ENCODE measurements at regions not wholly inside any gene's neighbourhood (a gene's known extent, or its start where the extent isn't known, plus 50 kb on each side); places are given as distances from the start of the nearest gene placed in this dataset.

DNA sequence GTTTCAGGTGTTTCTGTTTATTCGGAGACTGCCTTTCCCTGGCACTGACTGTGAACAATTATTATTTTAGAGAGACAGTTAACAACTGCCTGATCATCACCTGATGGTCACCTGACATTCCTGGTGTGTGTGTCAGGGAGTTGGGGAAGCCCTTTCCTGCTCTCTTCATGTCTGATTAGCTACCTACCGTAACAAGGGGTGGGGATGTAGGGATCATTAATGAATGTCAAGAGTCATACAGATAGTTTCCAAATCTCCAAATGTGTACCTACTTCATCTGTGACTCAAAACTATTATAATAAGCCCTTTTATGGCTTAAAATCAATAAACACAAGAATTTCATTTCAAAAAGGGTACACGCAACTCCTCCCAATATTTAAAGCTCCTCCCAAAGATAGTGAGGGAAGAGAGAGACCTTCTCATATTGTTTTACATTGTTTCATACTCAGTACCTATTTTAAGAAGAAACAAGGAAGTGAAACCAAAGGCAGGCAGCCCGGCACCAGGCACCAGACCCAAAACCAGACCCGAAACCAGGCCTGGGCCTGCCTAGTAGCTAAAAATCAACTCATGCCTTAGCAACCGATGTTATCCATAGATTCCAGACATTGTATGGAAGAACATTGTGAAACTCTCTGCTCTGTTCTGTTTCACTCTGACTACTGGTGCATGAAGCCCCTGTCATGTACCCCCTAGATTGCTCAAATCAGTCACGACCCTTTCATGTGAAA lies 844.9 kb upstream of the ALCAM start:
- TF ChIP-seq ZFP3 (CRISPR knock-in tag; IDR thresholded peaks at IDR 0.05) (no peak), PATZ1 (CRISPR knock-in tag; IDR thresholded peaks at IDR 0.05; ENCODE audit: borderline replicate concordance) (no peak), TOX (CRISPR knock-in tag; IDR thresholded peaks at IDR 0.05; ENCODE audit: borderline replicate concordance) (no peak), TCF4 (CRISPR knock-in tag; IDR thresholded peaks at IDR 0.05; ENCODE audit: borderline replicate concordance) (no peak), OSR1 (CRISPR knock-in tag; IDR thresholded peaks at IDR 0.05) (no peak), ZNF8 (CRISPR knock-in tag; IDR thresholded peaks at IDR 0.05) (no peak), ARNTL (CRISPR knock-in tag; IDR thresholded peaks at IDR 0.05; ENCODE audit: borderline replicate concordance, low read depth) (no peak), BACH2 (CRISPR knock-in tag; IDR thresholded peaks at IDR 0.05; ENCODE audit: borderline replicate concordance) (no peak), TSHZ2 (CRISPR knock-in tag; IDR thresholded peaks at IDR 0.05) (no peak), GLIS3 (CRISPR knock-in tag; IDR thresholded peaks at IDR 0.05) (no peak), ZC3H10 (CRISPR knock-in tag; IDR thresholded peaks at IDR 0.05) (no peak), ISL1 (CRISPR knock-in tag; IDR thresholded peaks at IDR 0.05) (no peak), SNAI2 (CRISPR knock-in tag; IDR thresholded peaks at IDR 0.05) (no peak), ESRRG (CRISPR knock-in tag; IDR thresholded peaks at IDR 0.05) (no peak), CSDC2 (CRISPR knock-in tag; IDR thresholded peaks at IDR 0.05) (no peak), POU6F1 (CRISPR knock-in tag; IDR thresholded peaks at IDR 0.05; ENCODE audit: borderline replicate concordance, low read depth) (no peak)
- TF ChIP-seq, protein P1, sequence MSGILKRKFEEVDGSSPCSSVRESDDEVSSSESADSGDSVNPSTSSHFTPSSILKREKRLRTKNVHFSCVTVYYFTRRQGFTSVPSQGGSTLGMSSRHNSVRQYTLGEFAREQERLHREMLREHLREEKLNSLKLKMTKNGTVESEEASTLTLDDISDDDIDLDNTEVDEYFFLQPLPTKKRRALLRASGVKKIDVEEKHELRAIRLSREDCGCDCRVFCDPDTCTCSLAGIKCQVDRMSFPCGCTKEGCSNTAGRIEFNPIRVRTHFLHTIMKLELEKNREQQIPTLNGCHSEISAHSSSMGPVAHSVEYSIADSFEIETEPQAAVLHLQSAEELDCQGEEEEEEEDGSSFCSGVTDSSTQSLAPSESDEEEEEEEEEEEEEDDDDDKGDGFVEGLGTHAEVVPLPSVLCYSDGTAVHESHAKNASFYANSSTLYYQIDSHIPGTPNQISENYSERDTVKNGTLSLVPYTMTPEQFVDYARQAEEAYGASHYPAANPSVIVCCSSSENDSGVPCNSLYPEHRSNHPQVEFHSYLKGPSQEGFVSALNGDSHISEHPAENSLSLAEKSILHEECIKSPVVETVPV (CRISPR knock-in tag; IDR thresholded peaks at IDR 0.05), result no peak
- ATAC-seq, result no peak

DNA sequence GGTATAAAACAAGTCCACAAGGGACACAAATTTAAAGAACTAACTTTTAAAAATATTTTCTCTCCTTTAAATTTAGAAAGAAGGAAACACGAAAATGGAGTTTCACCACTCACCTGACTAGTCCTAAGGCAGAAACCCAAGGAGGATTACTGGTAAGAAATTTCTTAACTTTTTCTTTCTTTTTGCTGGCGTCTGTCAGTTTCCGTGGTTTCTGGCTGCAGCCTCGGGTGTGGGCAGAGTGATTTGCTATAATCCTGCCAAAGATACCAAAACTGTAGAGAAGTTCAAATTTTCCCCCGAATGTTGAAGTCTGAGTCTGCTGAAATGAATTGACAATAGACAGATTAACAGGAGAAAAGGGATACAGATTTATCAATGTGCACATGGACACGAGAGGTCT lies 843.6 kb upstream of the ALCAM start:
- ATAC-seq, result no peak

More for the DNA sequence above, 843.6 kb upstream of the ALCAM start:
- no peak for TF ChIP-seq TCF4 (CRISPR knock-in tag; IDR thresholded peaks at IDR 0.05; ENCODE audit: borderline replicate concordance)
- no peak for TF ChIP-seq BACH2 (CRISPR knock-in tag; IDR thresholded peaks at IDR 0.05; ENCODE audit: borderline replicate concordance)
- no peak for TF ChIP-seq ZNF8 (CRISPR knock-in tag; IDR thresholded peaks at IDR 0.05)
- no peak for TF ChIP-seq PPARA (CRISPR knock-in tag; IDR thresholded peaks at IDR 0.05; ENCODE audit: borderline replicate concordance)
- no peak for TF ChIP-seq RARB (CRISPR knock-in tag; IDR thresholded peaks at IDR 0.05)
- TF ChIP-seq TOX (CRISPR knock-in tag; IDR thresholded peaks at IDR 0.05; ENCODE audit: borderline replicate concordance), result no peak
- no peak for TF ChIP-seq ARNTL (CRISPR knock-in tag; IDR thresholded peaks at IDR 0.05; ENCODE audit: borderline replicate concordance, low read depth)
- TF ChIP-seq ESRRG (CRISPR knock-in tag; IDR thresholded peaks at IDR 0.05), result no peak
- no peak for TF ChIP-seq POU6F1 (CRISPR knock-in tag; IDR thresholded peaks at IDR 0.05; ENCODE audit: borderline replicate concordance, low read depth)
- TF ChIP-seq ZNF70 (CRISPR knock-in tag; IDR thresholded peaks at IDR 0.05), result no peak
- TF ChIP-seq TSHZ2 (CRISPR knock-in tag; IDR thresholded peaks at IDR 0.05), result no peak
- TF ChIP-seq CREB5 (CRISPR knock-in tag; IDR thresholded peaks at IDR 0.05; ENCODE audit: low read depth), result no peak
